ENCODE measurements at regions not wholly inside any gene's neighbourhood (a gene's known extent, or its start where the extent isn't known, plus 50 kb on each side); places are given as distances from the start of the nearest gene placed in this dataset.

GRCh38 chr16:79918916-79919315 is 318.4 kb upstream of the MAF start:
- H2BK5ac ChIP-seq (ENCODE audit: low read length): no peak overlapping the region
- H2BK12ac ChIP-seq (ENCODE audit: low read length): no peak overlapping the region
- H3K18ac ChIP-seq (ENCODE audit: low read length): no peak overlapping the region
- no peak overlapping the region for H2BK15ac ChIP-seq (ENCODE audit: low read length)
- peaks cover 0 to 7% of the 10 kb centered on the region in 2 donors for H3K4me1 ChIP-seq (ENCODE audit: control insufficient read depth in 2 of 2, insufficient read depth in 1 of 2, low read depth in 1 of 2, low read length in 2 of 2)
- no peak overlapping the region for H4K91ac ChIP-seq (ENCODE audit: low read depth, low read length, poor library complexity)
- no peaks in the 10 kb centered on the region for H3K9me3 ChIP-seq (replicated peaks in 1 of 2; ENCODE audit: control insufficient read depth in 2 of 2, insufficient read depth in 1 of 2, low read depth in 1 of 2, low read length in 2 of 2)
- no peak overlapping the region for H3K14ac ChIP-seq (ENCODE audit: low read length)
- H3K36me3 ChIP-seq (replicated peaks in 1 of 2; ENCODE audit: control insufficient read depth in 2 of 2, insufficient read depth in 2 of 2, low read length in 2 of 2): no peaks in the 10 kb centered on the region
- H2AK5ac ChIP-seq (ENCODE audit: low read depth, low read length): no peak overlapping the region
- no peak overlapping the region for H3K4ac ChIP-seq (ENCODE audit: low read length)
- H2BK120ac ChIP-seq (ENCODE audit: low read depth, low read length): no peak overlapping the region
- no peaks in the 10 kb centered on the region for H3K27me3 ChIP-seq (ENCODE audit: control insufficient read depth in 3 of 3, insufficient read depth in 3 of 3, low read depth in 1 of 3, low read length in 3 of 3)
- no peak overlapping the region for H4K8ac ChIP-seq (ENCODE audit: low read depth, low read length)
- no peak overlapping the region for H3K27ac ChIP-seq (replicated peaks; ENCODE audit: low read length)
- no CpG with 5 or more reads among the region's 3 CpGs for WGBS, 2 donors (ENCODE audit: extremely low coverage in 2 of 2, insufficient read length in 2 of 2, insufficient replicate concordance in 1 of 2)
- H3K23ac ChIP-seq (ENCODE audit: low read depth, low read length, poor library complexity): no peak overlapping the region
- no peak overlapping the region for H3K4me2 ChIP-seq (ENCODE audit: insufficient read depth, low read length, poor library complexity, severe bottlenecking)
- peak overlapping the region; percentile 16 for H2AFZ ChIP-seq (ENCODE audit: low read length)
- H3K4me3 ChIP-seq (ENCODE audit: low read length in 2 of 2): no peak overlapping the region
- H3K79me1 ChIP-seq (ENCODE audit: low read depth, low read length): no peaks in the 10 kb centered on the region
- DNase-seq (ENCODE audit: low spot score): no peak
- H3K9ac ChIP-seq (ENCODE audit: low read depth, low read length, poor library complexity): no peak overlapping the region

- no peaks in the 10 kb centered on the region for H3K27me3 ChIP-seq (ENCODE audit: control insufficient read depth in 3 of 3, insufficient read depth in 3 of 3, low read depth in 1 of 3, low read length in 3 of 3)
- no peak overlapping the region for H3K27ac ChIP-seq (replicated peaks; ENCODE audit: low read length)
- no peak overlapping the region for H3K18ac ChIP-seq (ENCODE audit: low read length)
- H3K9ac ChIP-seq (ENCODE audit: low read depth, low read length, poor library complexity): no peak overlapping the region
- no peak overlapping the region for H2AK5ac ChIP-seq (ENCODE audit: low read depth, low read length)
- H3K79me1 ChIP-seq (ENCODE audit: low read depth, low read length): no peaks in the 10 kb centered on the region
- H3K4me1 ChIP-seq (ENCODE audit: control insufficient read depth in 2 of 2, insufficient read depth in 1 of 2, low read depth in 1 of 2, low read length in 2 of 2): peaks cover under 1 to 6% of the 10 kb centered on the region in 2 donors
- H3K4ac ChIP-seq (ENCODE audit: low read length): no peak overlapping the region
- no peak overlapping the region for H2BK15ac ChIP-seq (ENCODE audit: low read length)
- no peaks in the 10 kb centered on the region for H3K36me3 ChIP-seq (replicated peaks in 1 of 2; ENCODE audit: control insufficient read depth in 2 of 2, insufficient read depth in 2 of 2, low read length in 2 of 2)
- no peak for DNase-seq (ENCODE audit: low spot score)
- H4K8ac ChIP-seq (ENCODE audit: low read depth, low read length): no peak overlapping the region
- H3K4me3 ChIP-seq (ENCODE audit: low read length in 2 of 2): no peak overlapping the region
- no peak overlapping the region for H3K23ac ChIP-seq (ENCODE audit: low read depth, low read length, poor library complexity)
- no peak overlapping the region for H2BK5ac ChIP-seq (ENCODE audit: low read length)
- H2AFZ ChIP-seq (ENCODE audit: low read length): no peak overlapping the region
- no peak overlapping the region for H2BK12ac ChIP-seq (ENCODE audit: low read length)
- H4K91ac ChIP-seq (ENCODE audit: low read depth, low read length, poor library complexity): no peak overlapping the region
- H2BK120ac ChIP-seq (ENCODE audit: low read depth, low read length): no peak overlapping the region
- H3K9me3 ChIP-seq (replicated peaks in 1 of 2; ENCODE audit: control insufficient read depth in 2 of 2, insufficient read depth in 1 of 2, low read depth in 1 of 2, low read length in 2 of 2): no peaks in the 10 kb centered on the region
- no peak overlapping the region for H3K14ac ChIP-seq (ENCODE audit: low read length)
- no peak overlapping the region for H3K4me2 ChIP-seq (ENCODE audit: insufficient read depth, low read length, poor library complexity, severe bottlenecking)
These were observed 315.2 kb upstream of the MAF start for GRCh38 chr16:79915761-79916160.

GRCh38 chr16:79914961-79915720 is 314.6 kb upstream of the MAF start:
- Histone ChIP-seq H3K4me1 (ENCODE audit: control insufficient read depth in 2 of 2, insufficient read depth in 1 of 2, low read depth in 1 of 2, low read length in 2 of 2) (peaks cover 5 to 6% of the 10 kb centered on the region in 2 donors), H3K27ac (replicated peaks; ENCODE audit: low read length) (no peak overlapping the region), H3K14ac (ENCODE audit: low read length) (no peak overlapping the region), H2BK12ac (ENCODE audit: low read length) (no peak overlapping the region), H3K79me1 (ENCODE audit: low read depth, low read length) (no peaks in the 10 kb centered on the region), H3K27me3 (ENCODE audit: control insufficient read depth in 3 of 3, insufficient read depth in 3 of 3, low read depth in 1 of 3, low read length in 3 of 3) (no peaks in the 10 kb centered on the region), H4K8ac (ENCODE audit: low read depth, low read length) (no peak overlapping the region), H3K4me2 (ENCODE audit: insufficient read depth, low read length, poor library complexity, severe bottlenecking) (no peak overlapping the region), H2BK15ac (ENCODE audit: low read length) (no peak overlapping the region), H2AK5ac (ENCODE audit: low read depth, low read length) (no peak overlapping the region), H2BK120ac (ENCODE audit: low read depth, low read length) (no peak overlapping the region), H3K23ac (ENCODE audit: low read depth, low read length, poor library complexity) (no peak overlapping the region), H3K9ac (ENCODE audit: low read depth, low read length, poor library complexity) (no peak overlapping the region), H2AFZ (ENCODE audit: low read length) (no peak overlapping the region), H3K4ac (ENCODE audit: low read length) (no peak overlapping the region), H3K4me3 (ENCODE audit: low read length in 2 of 2) (no peak overlapping the region), H2BK5ac (ENCODE audit: low read length) (no peak overlapping the region), H3K9me3 (replicated peaks in 1 of 2; ENCODE audit: control insufficient read depth in 2 of 2, insufficient read depth in 1 of 2, low read depth in 1 of 2, low read length in 2 of 2) (no peaks in the 10 kb centered on the region), H3K18ac (ENCODE audit: low read length) (no peak overlapping the region), H3K36me3 (replicated peaks in 1 of 2; ENCODE audit: control insufficient read depth in 2 of 2, insufficient read depth in 2 of 2, low read length in 2 of 2) (no peaks in the 10 kb centered on the region), H4K91ac (ENCODE audit: low read depth, low read length, poor library complexity) (no peak overlapping the region)
- DNase-seq (ENCODE audit: low spot score): no peak
- no CpG with 5 or more reads among the region's 5 CpGs for WGBS, 2 donors (ENCODE audit: extremely low coverage in 2 of 2, insufficient read length in 2 of 2, insufficient replicate concordance in 1 of 2)

- Histone ChIP-seq H3K27ac (replicated peaks; ENCODE audit: low read length) (no peak overlapping the region), H3K4ac (ENCODE audit: low read length) (no peak overlapping the region), H4K8ac (ENCODE audit: low read depth, low read length) (no peak overlapping the region), H2BK120ac (ENCODE audit: low read depth, low read length) (no peak overlapping the region), H2AK5ac (ENCODE audit: low read depth, low read length) (no peak overlapping the region), H3K4me3 (ENCODE audit: low read length in 2 of 2) (no peak overlapping the region), H3K23ac (ENCODE audit: low read depth, low read length, poor library complexity) (no peak overlapping the region), H3K36me3 (replicated peaks in 1 of 2; ENCODE audit: control insufficient read depth in 2 of 2, insufficient read depth in 2 of 2, low read length in 2 of 2) (no peaks in the 10 kb centered on the region), H3K27me3 (ENCODE audit: control insufficient read depth in 3 of 3, insufficient read depth in 3 of 3, low read depth in 1 of 3, low read length in 3 of 3) (no peaks in the 10 kb centered on the region), H3K9ac (ENCODE audit: low read depth, low read length, poor library complexity) (no peak overlapping the region), H2BK15ac (ENCODE audit: low read length) (no peak overlapping the region), H3K4me1 (ENCODE audit: control insufficient read depth in 2 of 2, insufficient read depth in 1 of 2, low read depth in 1 of 2, low read length in 2 of 2) (peaks cover 0 to 13% of the 10 kb centered on the region in 2 donors), H3K79me1 (ENCODE audit: low read depth, low read length) (no peaks in the 10 kb centered on the region), H4K91ac (ENCODE audit: low read depth, low read length, poor library complexity) (no peak overlapping the region), H2AFZ (ENCODE audit: low read length) (no peak overlapping the region), H2BK12ac (ENCODE audit: low read length) (no peak overlapping the region), H3K18ac (ENCODE audit: low read length) (no peak overlapping the region), H3K14ac (ENCODE audit: low read length) (no peak overlapping the region), H3K9me3 (replicated peaks in 1 of 2; ENCODE audit: control insufficient read depth in 2 of 2, insufficient read depth in 1 of 2, low read depth in 1 of 2, low read length in 2 of 2) (no peaks in the 10 kb centered on the region), H3K4me2 (ENCODE audit: insufficient read depth, low read length, poor library complexity, severe bottlenecking) (no peak overlapping the region), H2BK5ac (ENCODE audit: low read length) (no peak overlapping the region)
- DNase-seq (ENCODE audit: low spot score): no peak
- WGBS, 2 donors (ENCODE audit: extremely low coverage in 2 of 2, insufficient read length in 2 of 2, insufficient replicate concordance in 1 of 2): no CpG with 5 or more reads among the region's 7 CpGs
These were observed 312.2 kb upstream of the MAF start for GRCh38 chr16:79912592-79913310.

All from neuronal stem cell (in vitro differentiated cells).